ENCODE measurements at regions not wholly inside any gene's neighbourhood (a gene's known extent, or its start where the extent isn't known, plus 50 kb on each side); places are given as distances from the start of the nearest gene placed in this dataset.

DNA sequence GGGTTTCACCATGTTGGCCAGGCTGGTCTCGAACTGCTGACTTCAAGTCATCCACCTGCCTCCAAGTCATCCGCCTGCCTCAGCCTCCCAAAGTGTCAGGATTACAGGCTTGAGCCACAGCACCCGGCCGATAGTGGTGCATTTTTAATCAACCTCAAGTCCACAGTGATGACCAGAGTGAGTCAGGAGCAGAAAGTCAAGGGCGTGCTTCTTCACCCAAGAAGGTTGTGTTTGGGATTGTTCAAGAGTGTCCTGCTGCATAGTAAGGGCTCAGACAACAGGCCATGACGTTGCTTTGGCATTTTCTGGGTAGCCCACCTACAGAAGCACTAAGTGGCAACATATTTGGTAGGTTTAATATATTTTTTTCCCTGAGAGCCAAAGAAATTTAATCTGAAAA, 108.3 kb upstream of the FAM20A start:
- no peak for DNase-seq (ENCODE audit: low spot score in 2 of 2)
- H3K4me3 ChIP-seq (ENCODE audit: low read depth, poor library complexity, severe bottlenecking), result no peak overlapping the region
- 85 to 88% methylated on average over 6 of the region's 6 CpGs for WGBS, 2 donors
- intact Hi-C loops (cut with DNase I; ENCODE audit: low total_unique reads), result no loop called here
- TF ChIP-seq, protein P1, sequence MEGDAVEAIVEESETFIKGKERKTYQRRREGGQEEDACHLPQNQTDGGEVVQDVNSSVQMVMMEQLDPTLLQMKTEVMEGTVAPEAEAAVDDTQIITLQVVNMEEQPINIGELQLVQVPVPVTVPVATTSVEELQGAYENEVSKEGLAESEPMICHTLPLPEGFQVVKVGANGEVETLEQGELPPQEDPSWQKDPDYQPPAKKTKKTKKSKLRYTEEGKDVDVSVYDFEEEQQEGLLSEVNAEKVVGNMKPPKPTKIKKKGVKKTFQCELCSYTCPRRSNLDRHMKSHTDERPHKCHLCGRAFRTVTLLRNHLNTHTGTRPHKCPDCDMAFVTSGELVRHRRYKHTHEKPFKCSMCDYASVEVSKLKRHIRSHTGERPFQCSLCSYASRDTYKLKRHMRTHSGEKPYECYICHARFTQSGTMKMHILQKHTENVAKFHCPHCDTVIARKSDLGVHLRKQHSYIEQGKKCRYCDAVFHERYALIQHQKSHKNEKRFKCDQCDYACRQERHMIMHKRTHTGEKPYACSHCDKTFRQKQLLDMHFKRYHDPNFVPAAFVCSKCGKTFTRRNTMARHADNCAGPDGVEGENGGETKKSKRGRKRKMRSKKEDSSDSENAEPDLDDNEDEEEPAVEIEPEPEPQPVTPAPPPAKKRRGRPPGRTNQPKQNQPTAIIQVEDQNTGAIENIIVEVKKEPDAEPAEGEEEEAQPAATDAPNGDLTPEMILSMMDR (IDR thresholded peaks at IDR 0.05), result no peak
- no peak for TF ChIP-seq POLR2A (IDR thresholded peaks at IDR 0.05)

DNA sequence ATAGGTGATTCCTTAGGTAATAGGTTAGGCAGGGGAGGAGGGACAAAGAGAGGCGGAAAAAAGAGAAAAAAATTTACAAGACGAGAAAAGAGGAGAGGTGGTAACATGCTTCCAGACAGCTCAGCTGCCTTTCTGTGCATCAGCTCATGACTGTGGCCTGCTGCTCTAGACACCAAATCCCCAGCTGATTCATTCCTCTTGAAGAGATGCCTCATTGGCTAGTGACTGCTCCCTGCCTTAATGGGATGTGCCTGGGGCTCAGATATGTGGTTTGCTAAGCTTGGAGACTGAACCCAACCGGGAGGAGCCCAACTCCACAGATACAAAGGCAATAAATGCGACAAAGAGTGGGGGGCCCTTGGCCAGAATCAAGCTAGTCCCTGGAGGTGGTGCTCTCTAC, 105.9 kb upstream of the FAM20A start:
- DNase-seq (ENCODE audit: low spot score in 2 of 2), result no peak
- no peak overlapping the region for H3K4me3 ChIP-seq (ENCODE audit: low read depth, poor library complexity, severe bottlenecking)
- no peak for TF ChIP-seq POLR2A (IDR thresholded peaks at IDR 0.05)
- TF ChIP-seq, protein P1 (IDR thresholded peaks at IDR 0.05), result no peak
- WGBS, 2 donors, result 53 to 56% methylated on average over 4 of the region's 4 CpGs
- intact Hi-C loops (cut with DNase I; ENCODE audit: low total_unique reads), result no loop called here

DNA sequence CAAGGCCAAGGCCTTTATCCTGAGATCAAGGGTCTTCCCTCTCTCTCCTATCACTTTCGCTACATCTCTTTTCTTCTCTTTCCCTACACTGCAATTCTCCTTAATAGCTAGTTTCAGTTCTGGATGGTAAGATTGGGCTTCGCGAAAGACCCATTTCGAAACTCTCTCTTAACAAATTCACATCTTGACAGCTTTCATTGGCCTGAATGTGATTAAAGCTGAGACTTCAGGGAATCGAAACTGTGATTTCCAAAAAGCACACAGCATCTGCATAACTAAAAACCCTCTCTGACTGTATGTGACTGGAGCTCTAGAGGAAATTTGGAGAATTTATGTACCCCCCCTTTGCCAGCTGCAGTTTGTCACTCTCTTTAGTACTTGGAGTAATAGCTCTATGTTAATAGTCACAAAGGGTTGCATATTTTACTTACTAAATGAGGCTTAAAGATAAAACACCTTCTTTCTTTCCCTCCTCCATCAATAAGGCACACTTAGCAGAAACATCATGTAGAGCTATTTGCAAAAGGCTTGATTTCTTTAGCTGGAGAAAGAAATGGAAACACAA, 105.3 kb upstream of the FAM20A start:
- WGBS, 2 donors, result 62 to 69% methylated on average over 5 of the region's 5 CpGs
- TF ChIP-seq, protein P1 (IDR thresholded peaks at IDR 0.05), result no peak
- TF ChIP-seq POLR2A (IDR thresholded peaks at IDR 0.05), result no peak
- intact Hi-C loops (cut with DNase I; ENCODE audit: low total_unique reads), result no loop called here
- DNase-seq (ENCODE audit: low spot score in 2 of 2), result no peak
- H3K4me3 ChIP-seq (ENCODE audit: low read depth, poor library complexity, severe bottlenecking), result no peak overlapping the region

DNA sequence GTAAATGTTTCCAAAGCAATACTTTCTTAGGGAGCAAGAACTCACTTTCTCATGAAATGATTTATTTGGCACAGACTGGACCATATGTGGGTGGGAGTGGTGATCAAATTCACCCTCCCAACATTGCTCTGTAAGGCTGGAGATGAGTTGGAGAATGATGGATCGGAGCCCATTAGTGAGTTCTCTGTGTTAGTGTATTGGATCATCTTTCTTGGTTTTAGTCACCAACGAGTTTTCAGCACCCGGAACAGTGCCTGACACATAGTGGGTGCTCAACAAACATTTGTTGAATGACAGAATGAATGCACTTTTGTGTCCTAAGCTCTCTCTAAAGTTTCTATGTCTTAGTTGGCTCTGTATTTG, 104.5 kb upstream of the FAM20A start:
- TF ChIP-seq, protein P1 (IDR thresholded peaks at IDR 0.05), result no peak
- no peak for TF ChIP-seq POLR2A (IDR thresholded peaks at IDR 0.05)
- H3K4me3 ChIP-seq (ENCODE audit: low read depth, poor library complexity, severe bottlenecking), result no peak overlapping the region
- intact Hi-C loops (cut with DNase I; ENCODE audit: low total_unique reads), result no loop called here
- WGBS, 2 donors, result 46 to 64% methylated on average over 3 of the region's 3 CpGs
- DNase-seq (ENCODE audit: low spot score in 2 of 2), result no peak

DNA sequence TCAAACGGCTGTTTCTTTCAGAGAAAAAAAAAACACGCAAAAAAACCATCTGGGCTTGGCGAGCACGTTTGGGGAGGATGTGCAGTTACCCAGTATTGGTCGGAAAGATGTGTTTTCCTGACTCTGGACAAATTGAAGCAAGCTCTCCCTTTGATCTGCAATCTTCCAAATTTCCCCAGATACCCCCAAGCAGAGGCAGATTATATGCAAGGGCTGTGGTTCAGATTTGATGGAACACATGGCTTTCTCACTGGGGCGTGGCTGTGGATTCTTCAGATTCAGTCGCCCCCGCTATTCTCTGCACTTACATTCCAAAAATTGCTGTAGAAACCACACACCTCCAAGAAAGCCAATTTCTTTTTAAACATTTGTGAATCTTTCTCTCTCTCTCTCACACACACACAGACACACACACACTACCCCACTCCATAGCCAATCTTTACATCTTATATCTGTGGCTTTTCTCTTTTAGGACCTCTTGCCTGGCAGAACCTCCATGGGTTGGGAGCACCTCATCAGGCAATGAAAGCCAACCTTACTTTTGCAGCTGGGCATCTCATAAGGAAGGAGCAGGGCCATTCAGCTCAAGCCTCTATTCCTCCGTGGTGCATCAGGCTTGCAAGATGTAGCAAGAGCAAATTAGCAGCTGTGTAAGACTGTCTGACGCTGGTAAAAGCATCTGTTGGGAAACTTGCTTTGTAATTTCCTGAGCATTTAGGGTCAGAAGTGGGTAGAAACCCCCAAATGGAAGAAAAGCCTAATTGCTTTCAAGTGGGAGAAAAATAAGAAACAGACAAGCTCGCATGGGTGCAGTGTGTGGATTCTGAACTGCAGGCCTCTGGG, 103.9 kb upstream of the FAM20A start:
- no peak overlapping the region for H3K4me3 ChIP-seq (ENCODE audit: low read depth, poor library complexity, severe bottlenecking)
- no peak for DNase-seq (ENCODE audit: low spot score in 2 of 2)
- TF ChIP-seq, protein P1 (IDR thresholded peaks at IDR 0.05), result no peak
- no peak for TF ChIP-seq POLR2A (IDR thresholded peaks at IDR 0.05)
- WGBS, 2 donors, result 37 to 45% methylated on average over 11 of the region's 11 CpGs
- intact Hi-C loops (cut with DNase I; ENCODE audit: low total_unique reads), result no loop called here

Data from lower leg skin (tissue), 4 donors.